H1 (cell line): ENCODE measurements at regions not wholly inside any gene's neighbourhood (a gene's known extent, or its start where the extent isn't known, plus 50 kb on each side); places are given as distances from the start of the nearest gene placed in this dataset.

Source experiments
- CTBP2 ChIP-seq: IDR thresholded peaks from 2 replicates; pipeline ENCODE4 v1.7.0; 2011; ENCODE audit warnings: borderline replicate concordance, mild to moderate bottlenecking, moderate library complexity, mixed read lengths, low read length; ENCODE audit not compliant: insufficient read depth, insufficient read length
- EZH2 ChIP-seq: fragments of 200-600 bp; sonication (generic); IDR thresholded peaks from 2 replicates; pipeline ENCODE4 v1.7.1; 2012; ENCODE audit warnings: low read depth, mild to moderate bottlenecking, moderate library complexity, low read length, inconsistent platforms; ENCODE audit not compliant: severe bottlenecking
- FOSL1 ChIP-seq: IDR thresholded peaks from 2 replicates; pipeline ENCODE4 v1.6.1; 2011; ENCODE audit warnings: mild to moderate bottlenecking, low read depth, low read length, moderate library complexity; ENCODE audit not compliant: insufficient read depth
- KDM4A ChIP-seq: IDR thresholded peaks from one replicate; pipeline ENCODE4 v1.7.1; 2012; ENCODE audit warnings: low read depth, mild to moderate bottlenecking, moderate library complexity, low read length, inconsistent platforms; ENCODE audit not compliant: severe bottlenecking
- KDM5A ChIP-seq: fragments of 200-600 bp; IDR thresholded peaks from 2 replicates; pipeline ENCODE4 v1.7.1; 2012; ENCODE audit warnings: mild to moderate bottlenecking, low read length, inconsistent platforms, mixed read lengths
- POLR2AphosphoS5 ChIP-seq: IDR thresholded peaks from 2 replicates; pipeline ENCODE4 v1.6.1; 2011; ENCODE audit warnings: low read depth, low read length
- RAD21 ChIP-seq, 2 experiments: IDR thresholded peaks in 1 of 2; conservative IDR thresholded peaks in 1 of 2; 2 replicates each; pipeline ENCODE4 v1.6.1; 2011; ENCODE audit warnings: low read depth in 2 of 2, low read length in 2 of 2, improper control_type of control experiment in 1 of 2, inconsistent platforms in 1 of 2, mild to moderate bottlenecking in 1 of 2, moderate library complexity in 1 of 2
- SRF ChIP-seq: IDR thresholded peaks from 2 replicates; pipeline ENCODE4 v1.6.1; 2011; ENCODE audit warnings: mild to moderate bottlenecking, low read depth, low read length, moderate library complexity
- TBP ChIP-seq: IDR thresholded peaks from 2 replicates; pipeline ENCODE4 v1.6.1; 2011; ENCODE audit warnings: low read depth, low read length, improper control_type of control experiment
- TCF12 ChIP-seq: IDR thresholded peaks from 2 replicates; pipeline ENCODE4 v1.6.1; 2011; ENCODE audit warnings: low read depth, mild to moderate bottlenecking, low read length
- ZNF274 ChIP-seq: IDR thresholded peaks from 2 replicates; pipeline ENCODE4 v1.7.0; 2012; ENCODE audit warnings: low read length, borderline replicate concordance; ENCODE audit errors: extremely low read depth
- TF ChIP-seq, protein P1 (sequence below): fragments of 300-600 bp; sonication (generic); IDR thresholded peaks from 2 replicates; pipeline ENCODE4 v1.7.1; 2012; ENCODE audit warnings: low read length, moderate library complexity, mild to moderate bottlenecking, inconsistent platforms; ENCODE audit not compliant: insufficient replicate concordance

DNA sequence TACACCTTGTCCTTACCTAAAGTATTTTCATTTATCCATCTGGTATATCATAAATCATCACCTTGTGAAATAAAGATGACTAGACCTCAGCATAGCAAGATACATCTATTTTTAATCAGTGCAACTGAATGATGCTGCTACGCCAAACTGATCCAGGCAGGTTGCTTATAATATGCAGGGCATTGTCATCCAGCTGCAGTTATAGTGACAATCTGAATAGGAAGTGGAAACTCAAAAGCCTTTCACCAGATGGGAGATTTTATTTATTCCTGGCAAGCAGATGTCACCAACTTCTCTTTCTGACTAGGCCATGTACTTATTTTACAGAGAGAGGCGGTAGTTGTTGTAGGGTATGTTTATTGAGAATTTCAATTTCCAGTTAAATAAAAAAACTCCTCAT, 747.3 kb downstream of the ADCYAP1 start (continued):
- TF ChIP-seq, protein P1, sequence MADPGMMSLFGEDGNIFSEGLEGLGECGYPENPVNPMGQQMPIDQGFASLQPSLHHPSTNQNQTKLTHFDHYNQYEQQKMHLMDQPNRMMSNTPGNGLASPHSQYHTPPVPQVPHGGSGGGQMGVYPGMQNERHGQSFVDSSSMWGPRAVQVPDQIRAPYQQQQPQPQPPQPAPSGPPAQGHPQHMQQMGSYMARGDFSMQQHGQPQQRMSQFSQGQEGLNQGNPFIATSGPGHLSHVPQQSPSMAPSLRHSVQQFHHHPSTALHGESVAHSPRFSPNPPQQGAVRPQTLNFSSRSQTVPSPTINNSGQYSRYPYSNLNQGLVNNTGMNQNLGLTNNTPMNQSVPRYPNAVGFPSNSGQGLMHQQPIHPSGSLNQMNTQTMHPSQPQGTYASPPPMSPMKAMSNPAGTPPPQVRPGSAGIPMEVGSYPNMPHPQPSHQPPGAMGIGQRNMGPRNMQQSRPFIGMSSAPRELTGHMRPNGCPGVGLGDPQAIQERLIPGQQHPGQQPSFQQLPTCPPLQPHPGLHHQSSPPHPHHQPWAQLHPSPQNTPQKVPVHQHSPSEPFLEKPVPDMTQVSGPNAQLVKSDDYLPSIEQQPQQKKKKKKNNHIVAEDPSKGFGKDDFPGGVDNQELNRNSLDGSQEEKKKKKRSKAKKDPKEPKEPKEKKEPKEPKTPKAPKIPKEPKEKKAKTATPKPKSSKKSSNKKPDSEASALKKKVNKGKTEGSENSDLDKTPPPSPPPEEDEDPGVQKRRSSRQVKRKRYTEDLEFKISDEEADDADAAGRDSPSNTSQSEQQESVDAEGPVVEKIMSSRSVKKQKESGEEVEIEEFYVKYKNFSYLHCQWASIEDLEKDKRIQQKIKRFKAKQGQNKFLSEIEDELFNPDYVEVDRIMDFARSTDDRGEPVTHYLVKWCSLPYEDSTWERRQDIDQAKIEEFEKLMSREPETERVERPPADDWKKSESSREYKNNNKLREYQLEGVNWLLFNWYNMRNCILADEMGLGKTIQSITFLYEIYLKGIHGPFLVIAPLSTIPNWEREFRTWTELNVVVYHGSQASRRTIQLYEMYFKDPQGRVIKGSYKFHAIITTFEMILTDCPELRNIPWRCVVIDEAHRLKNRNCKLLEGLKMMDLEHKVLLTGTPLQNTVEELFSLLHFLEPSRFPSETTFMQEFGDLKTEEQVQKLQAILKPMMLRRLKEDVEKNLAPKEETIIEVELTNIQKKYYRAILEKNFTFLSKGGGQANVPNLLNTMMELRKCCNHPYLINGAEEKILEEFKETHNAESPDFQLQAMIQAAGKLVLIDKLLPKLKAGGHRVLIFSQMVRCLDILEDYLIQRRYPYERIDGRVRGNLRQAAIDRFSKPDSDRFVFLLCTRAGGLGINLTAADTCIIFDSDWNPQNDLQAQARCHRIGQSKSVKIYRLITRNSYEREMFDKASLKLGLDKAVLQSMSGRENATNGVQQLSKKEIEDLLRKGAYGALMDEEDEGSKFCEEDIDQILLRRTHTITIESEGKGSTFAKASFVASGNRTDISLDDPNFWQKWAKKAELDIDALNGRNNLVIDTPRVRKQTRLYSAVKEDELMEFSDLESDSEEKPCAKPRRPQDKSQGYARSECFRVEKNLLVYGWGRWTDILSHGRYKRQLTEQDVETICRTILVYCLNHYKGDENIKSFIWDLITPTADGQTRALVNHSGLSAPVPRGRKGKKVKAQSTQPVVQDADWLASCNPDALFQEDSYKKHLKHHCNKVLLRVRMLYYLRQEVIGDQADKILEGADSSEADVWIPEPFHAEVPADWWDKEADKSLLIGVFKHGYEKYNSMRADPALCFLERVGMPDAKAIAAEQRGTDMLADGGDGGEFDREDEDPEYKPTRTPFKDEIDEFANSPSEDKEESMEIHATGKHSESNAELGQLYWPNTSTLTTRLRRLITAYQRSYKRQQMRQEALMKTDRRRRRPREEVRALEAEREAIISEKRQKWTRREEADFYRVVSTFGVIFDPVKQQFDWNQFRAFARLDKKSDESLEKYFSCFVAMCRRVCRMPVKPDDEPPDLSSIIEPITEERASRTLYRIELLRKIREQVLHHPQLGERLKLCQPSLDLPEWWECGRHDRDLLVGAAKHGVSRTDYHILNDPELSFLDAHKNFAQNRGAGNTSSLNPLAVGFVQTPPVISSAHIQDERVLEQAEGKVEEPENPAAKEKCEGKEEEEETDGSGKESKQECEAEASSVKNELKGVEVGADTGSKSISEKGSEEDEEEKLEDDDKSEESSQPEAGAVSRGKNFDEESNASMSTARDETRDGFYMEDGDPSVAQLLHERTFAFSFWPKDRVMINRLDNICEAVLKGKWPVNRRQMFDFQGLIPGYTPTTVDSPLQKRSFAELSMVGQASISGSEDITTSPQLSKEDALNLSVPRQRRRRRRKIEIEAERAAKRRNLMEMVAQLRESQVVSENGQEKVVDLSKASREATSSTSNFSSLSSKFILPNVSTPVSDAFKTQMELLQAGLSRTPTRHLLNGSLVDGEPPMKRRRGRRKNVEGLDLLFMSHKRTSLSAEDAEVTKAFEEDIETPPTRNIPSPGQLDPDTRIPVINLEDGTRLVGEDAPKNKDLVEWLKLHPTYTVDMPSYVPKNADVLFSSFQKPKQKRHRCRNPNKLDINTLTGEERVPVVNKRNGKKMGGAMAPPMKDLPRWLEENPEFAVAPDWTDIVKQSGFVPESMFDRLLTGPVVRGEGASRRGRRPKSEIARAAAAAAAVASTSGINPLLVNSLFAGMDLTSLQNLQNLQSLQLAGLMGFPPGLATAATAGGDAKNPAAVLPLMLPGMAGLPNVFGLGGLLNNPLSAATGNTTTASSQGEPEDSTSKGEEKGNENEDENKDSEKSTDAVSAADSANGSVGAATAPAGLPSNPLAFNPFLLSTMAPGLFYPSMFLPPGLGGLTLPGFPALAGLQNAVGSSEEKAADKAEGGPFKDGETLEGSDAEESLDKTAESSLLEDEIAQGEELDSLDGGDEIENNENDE, result no peak
- TF ChIP-seq TBP (no peak), POLR2AphosphoS5 (no peak), SRF (no peak), ZNF274 (no peak), KDM5A (no peak), FOSL1 (no peak), KDM4A (no peak), EZH2 (no peak), TCF12 (no peak), RAD21 (IDR thresholded peaks at IDR 0.05 in 1 of 2, conservative IDR thresholded peaks at IDR 0.05 in 1 of 2; ENCODE audit: low read depth in 2 of 2, low read length in 2 of 2) (no peak), CTBP2 (no peak)
